ENCODE measurements at regions not wholly inside any gene's neighbourhood (a gene's known extent, or its start where the extent isn't known, plus 50 kb on each side); places are given as distances from the start of the nearest gene placed in this dataset.
"Not testable (repeated sequence)": the region's sequence is repeated elsewhere in the genome, so short reads cannot be mapped to it uniquely, and the experiment has no call there.

GRCh38 chr9:87423885-87424284 lies 73.8 kb upstream of the DAPK1 start:
- TF ChIP-seq CTCF (conservative IDR thresholded peaks at IDR 0.05; ENCODE audit: low read depth, low read length); EZH2 (IDR thresholded peaks at IDR 0.05; ENCODE audit: low read length, unreplicated experiment); EZH2phosphoT487 (IDR thresholded peaks at IDR 0.05; ENCODE audit: borderline replicate concordance, low read length): not testable (repeated sequence)

Measured in PC-3 (cell line).